ENCODE measurements at regions not wholly inside any gene's neighbourhood (a gene's known extent, or its start where the extent isn't known, plus 50 kb on each side); places are given as distances from the start of the nearest gene placed in this dataset.

- TF ChIP-seq EZH2phosphoT487 (IDR thresholded peaks at IDR 0.05; ENCODE audit: borderline replicate concordance, low read length), result no peak
- TF ChIP-seq EZH2 (IDR thresholded peaks at IDR 0.05; ENCODE audit: low read length, unreplicated experiment), result no peak
- TF ChIP-seq, protein P1, sequence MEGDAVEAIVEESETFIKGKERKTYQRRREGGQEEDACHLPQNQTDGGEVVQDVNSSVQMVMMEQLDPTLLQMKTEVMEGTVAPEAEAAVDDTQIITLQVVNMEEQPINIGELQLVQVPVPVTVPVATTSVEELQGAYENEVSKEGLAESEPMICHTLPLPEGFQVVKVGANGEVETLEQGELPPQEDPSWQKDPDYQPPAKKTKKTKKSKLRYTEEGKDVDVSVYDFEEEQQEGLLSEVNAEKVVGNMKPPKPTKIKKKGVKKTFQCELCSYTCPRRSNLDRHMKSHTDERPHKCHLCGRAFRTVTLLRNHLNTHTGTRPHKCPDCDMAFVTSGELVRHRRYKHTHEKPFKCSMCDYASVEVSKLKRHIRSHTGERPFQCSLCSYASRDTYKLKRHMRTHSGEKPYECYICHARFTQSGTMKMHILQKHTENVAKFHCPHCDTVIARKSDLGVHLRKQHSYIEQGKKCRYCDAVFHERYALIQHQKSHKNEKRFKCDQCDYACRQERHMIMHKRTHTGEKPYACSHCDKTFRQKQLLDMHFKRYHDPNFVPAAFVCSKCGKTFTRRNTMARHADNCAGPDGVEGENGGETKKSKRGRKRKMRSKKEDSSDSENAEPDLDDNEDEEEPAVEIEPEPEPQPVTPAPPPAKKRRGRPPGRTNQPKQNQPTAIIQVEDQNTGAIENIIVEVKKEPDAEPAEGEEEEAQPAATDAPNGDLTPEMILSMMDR (conservative IDR thresholded peaks at IDR 0.05; ENCODE audit: low read depth, low read length), result no peak
- no peaks in the 10 kb centered on the region for H3K4me1 ChIP-seq (ENCODE audit: insufficient read depth, low read length)
- ATAC-seq, result no peak
- no peaks in the 10 kb centered on the region for H3K9me2 ChIP-seq (replicated peaks; ENCODE audit: low read length)
- no peaks in the 10 kb centered on the region for H4K20me1 ChIP-seq (ENCODE audit: low read length)
- no peaks in the 10 kb centered on the region for H3F3A ChIP-seq (ENCODE audit: low read length, unreplicated experiment)
- intact Hi-C loops (cut with micrococcal nuclease), result no loop called here
- H3K4me3 ChIP-seq (ENCODE audit: low read length), result no peak overlapping the region
- no peak overlapping the region for H3K4me2 ChIP-seq (ENCODE audit: low read length)
- BruUV-seq (replicated peaks), result no TSS peak
- no peak for DNase-seq
- no peaks in the 10 kb centered on the region for H3K36me3 ChIP-seq (ENCODE audit: low read depth, low read length)
- H3K79me2 ChIP-seq (ENCODE audit: low read length), result no peaks in the 10 kb centered on the region
- H2AFZ ChIP-seq (ENCODE audit: low read length), result no peak overlapping the region
- no peak overlapping the region for H3K27ac ChIP-seq (ENCODE audit: low read length)
- no peaks in the 10 kb centered on the region for H3K27me3 ChIP-seq (ENCODE audit: low read length)
- no peaks in the 10 kb centered on the region for H3K9me3 ChIP-seq (ENCODE audit: low read length)
- CTCF ChIA-PET, result no interaction called here
- POLR2A ChIA-PET (ENCODE audit: unreplicated experiment), result no interaction called here
- H3K9ac ChIP-seq (ENCODE audit: low read length), result no peak overlapping the region
Observed at GRCh38 chr10:130455791-130456190, 319.6 kb downstream of the GLRX3 start.

DNA sequence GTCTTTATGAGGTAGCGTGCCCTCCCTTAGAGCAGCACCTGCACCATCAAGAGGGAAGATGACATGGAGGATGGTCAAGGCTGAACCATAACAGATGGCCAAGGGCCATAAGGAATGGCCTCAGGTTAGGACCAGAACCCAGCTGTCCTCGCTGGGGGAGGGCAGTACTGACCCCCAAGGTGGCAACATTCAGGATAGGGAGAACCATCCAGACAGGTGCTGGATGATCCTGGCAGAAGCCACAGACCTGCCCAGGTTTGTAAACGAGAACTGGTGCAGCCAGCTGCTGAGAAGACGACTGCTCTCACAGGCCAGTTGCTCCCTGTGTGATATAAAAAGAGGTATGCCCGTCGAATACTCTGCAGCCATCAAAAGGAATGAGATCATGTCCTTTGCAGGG is 320.4 kb downstream of the GLRX3 start:
- TF ChIP-seq, protein P1 (conservative IDR thresholded peaks at IDR 0.05; ENCODE audit: low read depth, low read length), result no peak
- no peak for TF ChIP-seq EZH2 (IDR thresholded peaks at IDR 0.05; ENCODE audit: low read length, unreplicated experiment)
- Histone ChIP-seq H3K27me3 (ENCODE audit: low read length) (no peaks in the 10 kb centered on the region), H3K9me2 (replicated peaks; ENCODE audit: low read length) (no peaks in the 10 kb centered on the region), H2AFZ (ENCODE audit: low read length) (no peak overlapping the region), H3K4me2 (ENCODE audit: low read length) (no peak overlapping the region), H3K27ac (ENCODE audit: low read length) (no peak overlapping the region), H3K4me1 (ENCODE audit: insufficient read depth, low read length) (no peaks in the 10 kb centered on the region), H3F3A (ENCODE audit: low read length, unreplicated experiment) (no peaks in the 10 kb centered on the region), H3K9me3 (ENCODE audit: low read length) (no peaks in the 10 kb centered on the region), H3K4me3 (ENCODE audit: low read length) (no peak overlapping the region), H4K20me1 (ENCODE audit: low read length) (no peaks in the 10 kb centered on the region), H3K79me2 (ENCODE audit: low read length) (no peaks in the 10 kb centered on the region), H3K36me3 (ENCODE audit: low read depth, low read length) (no peaks in the 10 kb centered on the region), H3K9ac (ENCODE audit: low read length) (no peak overlapping the region)
- CTCF ChIA-PET, result no interaction called here
- intact Hi-C loops (cut with micrococcal nuclease), result no loop called here
- POLR2A ChIA-PET (ENCODE audit: unreplicated experiment), result no interaction called here
- BruUV-seq (replicated peaks), result no TSS peak
- DNase-seq (no peak), ATAC-seq (no peak)

GRCh38 chr10:130458509-130458908 is 322.3 kb downstream of the GLRX3 start:
- no peaks in the 10 kb centered on the region for H3F3A ChIP-seq (ENCODE audit: low read length, unreplicated experiment)
- no peak overlapping the region for H3K4me3 ChIP-seq (ENCODE audit: low read length)
- no peak for ATAC-seq
- H3K9ac ChIP-seq (ENCODE audit: low read length), result no peak overlapping the region
- ChIA-PET POLR2A (ENCODE audit: unreplicated experiment) (no interaction called here), CTCF (no interaction called here)
- no peaks in the 10 kb centered on the region for H3K27me3 ChIP-seq (ENCODE audit: low read length)
- no peak for DNase-seq
- H2AFZ ChIP-seq (ENCODE audit: low read length), result no peak overlapping the region
- no peaks in the 10 kb centered on the region for H4K20me1 ChIP-seq (ENCODE audit: low read length)
- H3K4me2 ChIP-seq (ENCODE audit: low read length), result no peak overlapping the region
- no peaks in the 10 kb centered on the region for H3K9me2 ChIP-seq (replicated peaks; ENCODE audit: low read length)
- H3K27ac ChIP-seq (ENCODE audit: low read length), result no peak overlapping the region
- H3K79me2 ChIP-seq (ENCODE audit: low read length), result no peaks in the 10 kb centered on the region
- no peaks in the 10 kb centered on the region for H3K36me3 ChIP-seq (ENCODE audit: low read depth, low read length)
- BruUV-seq (replicated peaks), result no TSS peak
- intact Hi-C loops (cut with micrococcal nuclease), result no loop called here
- no peaks in the 10 kb centered on the region for H3K4me1 ChIP-seq (ENCODE audit: insufficient read depth, low read length)
- TF ChIP-seq EZH2 (IDR thresholded peaks at IDR 0.05; ENCODE audit: low read length, unreplicated experiment), result no peak
- no peak for TF ChIP-seq EZH2phosphoT487 (IDR thresholded peaks at IDR 0.05; ENCODE audit: borderline replicate concordance, low read length)
- TF ChIP-seq, protein P1 (conservative IDR thresholded peaks at IDR 0.05; ENCODE audit: low read depth, low read length), result no peak
- no peaks in the 10 kb centered on the region for H3K9me3 ChIP-seq (ENCODE audit: low read length)
